ENCODE measurements at regions not wholly inside any gene's neighbourhood (a gene's known extent, or its start where the extent isn't known, plus 50 kb on each side); places are given as distances from the start of the nearest gene placed in this dataset.

DNA sequence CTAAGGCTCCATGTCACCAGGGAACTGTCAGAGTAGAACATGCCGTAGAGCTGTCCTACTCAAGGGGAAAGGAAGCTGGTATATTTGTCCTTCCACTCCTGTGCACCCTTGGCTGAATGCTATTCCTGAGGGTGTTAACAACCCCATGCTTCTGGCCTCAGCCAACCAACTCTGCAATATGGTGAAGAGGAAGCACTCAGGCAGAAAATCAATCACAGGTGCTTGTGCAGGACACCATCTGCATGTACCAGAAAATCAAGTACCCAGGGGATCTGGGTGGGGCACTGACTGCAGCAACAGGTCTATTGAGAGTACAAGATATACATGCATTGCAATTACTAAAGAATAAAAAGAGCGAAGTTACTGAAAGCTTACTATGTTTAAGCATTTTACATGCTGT, 51.4 kb upstream of the NEK6 start:
- intact Hi-C loops (cut with DNase I; ENCODE audit: low total_unique reads), result no loop called here
- no peak for DNase-seq (ENCODE audit: low spot score in 2 of 2)
- TF ChIP-seq, protein P1, sequence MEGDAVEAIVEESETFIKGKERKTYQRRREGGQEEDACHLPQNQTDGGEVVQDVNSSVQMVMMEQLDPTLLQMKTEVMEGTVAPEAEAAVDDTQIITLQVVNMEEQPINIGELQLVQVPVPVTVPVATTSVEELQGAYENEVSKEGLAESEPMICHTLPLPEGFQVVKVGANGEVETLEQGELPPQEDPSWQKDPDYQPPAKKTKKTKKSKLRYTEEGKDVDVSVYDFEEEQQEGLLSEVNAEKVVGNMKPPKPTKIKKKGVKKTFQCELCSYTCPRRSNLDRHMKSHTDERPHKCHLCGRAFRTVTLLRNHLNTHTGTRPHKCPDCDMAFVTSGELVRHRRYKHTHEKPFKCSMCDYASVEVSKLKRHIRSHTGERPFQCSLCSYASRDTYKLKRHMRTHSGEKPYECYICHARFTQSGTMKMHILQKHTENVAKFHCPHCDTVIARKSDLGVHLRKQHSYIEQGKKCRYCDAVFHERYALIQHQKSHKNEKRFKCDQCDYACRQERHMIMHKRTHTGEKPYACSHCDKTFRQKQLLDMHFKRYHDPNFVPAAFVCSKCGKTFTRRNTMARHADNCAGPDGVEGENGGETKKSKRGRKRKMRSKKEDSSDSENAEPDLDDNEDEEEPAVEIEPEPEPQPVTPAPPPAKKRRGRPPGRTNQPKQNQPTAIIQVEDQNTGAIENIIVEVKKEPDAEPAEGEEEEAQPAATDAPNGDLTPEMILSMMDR (IDR thresholded peaks at IDR 0.05), result no peak
- TF ChIP-seq POLR2A (IDR thresholded peaks at IDR 0.05), result no peak
- no peak overlapping the region for H3K4me3 ChIP-seq (ENCODE audit: low read depth, poor library complexity, severe bottlenecking)
- WGBS, 2 donors, result 78 to 93% methylated on average over 2 of the region's 2 CpGs
